ENCODE measurements at regions not wholly inside any gene's neighbourhood (a gene's known extent, or its start where the extent isn't known, plus 50 kb on each side); places are given as distances from the start of the nearest gene placed in this dataset.

- no peaks in the 10 kb centered on the region for H4K20me1 ChIP-seq (ENCODE audit: insufficient read depth, low read length)
- no peaks in the 10 kb centered on the region for H3K36me3 ChIP-seq (replicated peaks in 1 of 2; ENCODE audit: control insufficient read depth in 1 of 2, insufficient read depth in 2 of 2, low read length in 2 of 2)
- H3K9ac ChIP-seq (ENCODE audit: insufficient read depth, low read length, poor library complexity, severe bottlenecking) = no peak overlapping the region
- no peak for TF ChIP-seq CTCF (IDR thresholded peaks at IDR 0.05)
- H3K4me3 ChIP-seq (replicated peaks in 1 of 3; ENCODE audit: low read depth in 2 of 3, low read length in 3 of 3) = no peak overlapping the region
- H3K36me3 Mint-ChIP-seq = no peaks in the 10 kb centered on the region
- peaks cover 0 to 6% (median 2%) of the 10 kb centered on the region in 7 donors for H3K9me3 Mint-ChIP-seq
- no peak overlapping the region for H3K27ac Mint-ChIP-seq
- no peak overlapping the region for H3K4me3 Mint-ChIP-seq
- no peak for DNase-seq
- no peaks in the 10 kb centered on the region for H3K79me2 ChIP-seq (ENCODE audit: insufficient read depth, low read length)
- no peaks in the 10 kb centered on the region for H3K9me3 ChIP-seq (replicated peaks in 1 of 2; ENCODE audit: control insufficient read depth in 1 of 2, insufficient read depth in 1 of 2, low read length in 2 of 2)
- H3K27ac ChIP-seq (ENCODE audit: low read depth in 1 of 2, low read length in 2 of 2) = no peak overlapping the region
- no peak overlapping the region for H2AFZ ChIP-seq (ENCODE audit: insufficient read depth, low read depth, low read length, poor library complexity, severe bottlenecking)
- H3K27me3 ChIP-seq (ENCODE audit: control insufficient read depth in 2 of 2, insufficient read depth in 2 of 2, low read length in 2 of 2) = no peaks in the 10 kb centered on the region
- H3K4me2 ChIP-seq (replicated peaks; ENCODE audit: extremely low read depth, low read length, poor library complexity, severe bottlenecking) = no peak overlapping the region
- no peaks in the 10 kb centered on the region for H3K4me1 Mint-ChIP-seq
- H3K27me3 Mint-ChIP-seq (ENCODE audit: low read depth in 3 of 3) = peaks cover 4 to 8% (median 4%) of the 10 kb centered on the region in 3 donors
- WGBS (ENCODE audit: insufficient coverage) = 86% methylated on average over 6 of the region's 7 CpGs
- intact Hi-C loops (cut with micrococcal nuclease) = no loop called here
- no peaks in the 10 kb centered on the region for H3K4me1 ChIP-seq (ENCODE audit: control insufficient read depth in 1 of 2, insufficient read depth in 2 of 2, low read length in 2 of 2)
Observed at GRCh38 chr3:124230998-124231397, 239.1 kb upstream of the ROPN1 start.

GRCh38 chr3:124234852-124235252 is 242.9 kb upstream of the ROPN1 start:
- Histone ChIP-seq H3K9ac (ENCODE audit: insufficient read depth, low read length, poor library complexity, severe bottlenecking) (no peak overlapping the region), H2AFZ (ENCODE audit: insufficient read depth, low read depth, low read length, poor library complexity, severe bottlenecking) (no peak overlapping the region), H3K4me2 (replicated peaks; ENCODE audit: extremely low read depth, low read length, poor library complexity, severe bottlenecking) (no peak overlapping the region), H3K9me3 (replicated peaks in 1 of 2; ENCODE audit: control insufficient read depth in 1 of 2, insufficient read depth in 1 of 2, low read length in 2 of 2) (no peaks in the 10 kb centered on the region), H3K27me3 (ENCODE audit: control insufficient read depth in 2 of 2, insufficient read depth in 2 of 2, low read length in 2 of 2) (no peaks in the 10 kb centered on the region), H3K4me3 (replicated peaks in 1 of 3; ENCODE audit: low read depth in 2 of 3, low read length in 3 of 3) (no peak overlapping the region), H3K79me2 (ENCODE audit: insufficient read depth, low read length) (no peaks in the 10 kb centered on the region), H4K20me1 (ENCODE audit: insufficient read depth, low read length) (no peaks in the 10 kb centered on the region), H3K36me3 (replicated peaks in 1 of 2; ENCODE audit: control insufficient read depth in 1 of 2, insufficient read depth in 2 of 2, low read length in 2 of 2) (no peaks in the 10 kb centered on the region), H3K27ac (ENCODE audit: low read depth in 1 of 2, low read length in 2 of 2) (no peak overlapping the region), H3K4me1 (ENCODE audit: control insufficient read depth in 1 of 2, insufficient read depth in 2 of 2, low read length in 2 of 2) (no peaks in the 10 kb centered on the region)
- peaks cover 0 to 4% (median 0%) of the 10 kb centered on the region in 7 donors for H3K9me3 Mint-ChIP-seq
- no peak overlapping the region for H3K27ac Mint-ChIP-seq
- H3K27me3 Mint-ChIP-seq (ENCODE audit: low read depth in 3 of 3) = peaks cover 4 to 7% (median 5%) of the 10 kb centered on the region in 3 donors
- no peak for TF ChIP-seq CTCF (IDR thresholded peaks at IDR 0.05)
- no peak overlapping the region for H3K4me3 Mint-ChIP-seq
- no peak for DNase-seq
- H3K4me1 Mint-ChIP-seq = no peaks in the 10 kb centered on the region
- no peaks in the 10 kb centered on the region for H3K36me3 Mint-ChIP-seq
- intact Hi-C loops (cut with micrococcal nuclease) = no loop called here
- 95% methylated on average over 5 of the region's 7 CpGs for WGBS (ENCODE audit: insufficient coverage)

Data from CD14-positive monocyte (primary cell).